GM23338 (cell line): ENCODE measurements at regions not wholly inside any gene's neighbourhood (a gene's known extent, or its start where the extent isn't known, plus 50 kb on each side); places are given as distances from the start of the nearest gene placed in this dataset.

Source experiments
- ATAC-seq: fragments of 200-7000 bp; cut with Tn5 transposase; 3 replicates; pipeline ENCODE4 v1.9.1; 2020
- DNase-seq: peaks from one replicate; pipeline ENCODE4 v3.0.0-alpha.2; 2015; ENCODE audit warnings: low spot score
- H2AFZ ChIP-seq: fragments of 200-600 bp; sonication (generic); 2 replicates; pipeline ENCODE4 v1.8.0; 2016; ENCODE audit warnings: antibody characterized with exemption, mild to moderate bottlenecking, moderate library complexity
- H3F3A ChIP-seq: fragments of 200-600 bp; sonication (generic); replicated peaks from 2 replicates; pipeline ENCODE4 v1.8.0; 2017; ENCODE audit warnings: antibody characterized with exemption, mixed run types, low read depth
- H3K27ac ChIP-seq: fragments of 200-600 bp; sonication (generic); 2 replicates; pipeline ENCODE4 v1.6.1; 2016; ENCODE audit warnings: low read depth
- H3K27me3 ChIP-seq: fragments of 200-600 bp; sonication (generic); 2 replicates; pipeline ENCODE4 v1.8.0; 2016; ENCODE audit warnings: mild to moderate bottlenecking, mixed run types, moderate library complexity; ENCODE audit not compliant: insufficient read depth
- H3K36me3 ChIP-seq: fragments of 200-600 bp; sonication (generic); 2 replicates; pipeline ENCODE4 v1.8.0; 2016; ENCODE audit warnings: mild to moderate bottlenecking; ENCODE audit not compliant: insufficient read depth
- H3K4me1 ChIP-seq: fragments of 200-600 bp; sonication (generic); 2 replicates; pipeline ENCODE4 v1.8.0; 2016; ENCODE audit warnings: mild to moderate bottlenecking, moderate library complexity; ENCODE audit not compliant: insufficient read depth
- H3K4me2 ChIP-seq: fragments of 200-600 bp; sonication (generic); 2 replicates; pipeline ENCODE4 v1.7.1; 2017; ENCODE audit warnings: mixed run types
- H3K4me3 ChIP-seq: fragments of 200-600 bp; sonication (generic); 2 replicates; pipeline ENCODE4 v1.6.1; 2016; ENCODE audit warnings: mixed run types
- H3K79me2 ChIP-seq: fragments of 200-600 bp; sonication (generic); replicated peaks from 2 replicates; pipeline ENCODE4 v1.8.0; 2017; ENCODE audit warnings: mild to moderate bottlenecking; ENCODE audit not compliant: insufficient read depth
- H3K9me2 ChIP-seq: fragments of 200-600 bp; sonication (generic); 2 replicates; pipeline ENCODE4 v1.8.0; 2017; ENCODE audit not compliant: insufficient read depth
- H4K20me1 ChIP-seq: fragments of 200-600 bp; sonication (generic); replicated peaks from 2 replicates; pipeline ENCODE4 v1.8.0; 2017; ENCODE audit warnings: mild to moderate bottlenecking; ENCODE audit not compliant: insufficient read depth
- H3K27ac Mint-ChIP-seq: 2 replicates; pipeline ENCODE4 v1.8.0; 2020; ENCODE audit warnings: inconsistent platforms, mild to moderate bottlenecking, moderate library complexity, mixed read lengths
- H3K27me3 Mint-ChIP-seq: 3 replicates; pipeline ENCODE4 v1.8.0; 2022; ENCODE audit warnings: low read depth, mild to moderate bottlenecking, moderate library complexity, mixed read lengths, inconsistent platforms; ENCODE audit not compliant: insufficient read depth, poor library complexity
- H3K36me3 Mint-ChIP-seq: 3 replicates; pipeline ENCODE4 v1.8.0; 2021; ENCODE audit warnings: low read depth, mild to moderate bottlenecking, inconsistent platforms, moderate library complexity, mixed read lengths
- H3K4me1 Mint-ChIP-seq: 3 replicates; pipeline ENCODE4 v1.8.0; 2020; ENCODE audit warnings: mild to moderate bottlenecking, inconsistent platforms, mixed read lengths
- H3K4me3 Mint-ChIP-seq: 3 replicates; pipeline ENCODE4 v1.8.0; 2021; ENCODE audit warnings: moderate library complexity, mild to moderate bottlenecking, inconsistent platforms, mixed read lengths
- H3K9me3 Mint-ChIP-seq: 3 replicates; pipeline ENCODE4 v1.8.0; 2020; ENCODE audit warnings: moderate library complexity, mild to moderate bottlenecking, inconsistent platforms, mixed read lengths
- CREB1 ChIP-seq: fragments of 250-450 bp; sonication (Bioruptor Pico); IDR thresholded peaks from 2 replicates; pipeline ENCODE4 v1.5.0; 2020; ENCODE audit warnings: low read depth, mild to moderate bottlenecking, moderate library complexity
- CTCF ChIP-seq, 2 experiments: fragments of 200-600 bp in 1 of 2; sonication (generic) in 1 of 2; conservative IDR thresholded peaks; 2 replicates each; pipeline versions ENCODE4 v1.5.1 to v1.6.1; 2016 to 2017; ENCODE audit warnings: antibody characterized with exemption in 2 of 2, low read depth in 2 of 2, mild to moderate bottlenecking in 2 of 2, moderate library complexity in 1 of 2
- ETS1 ChIP-seq: IDR thresholded peaks from 2 replicates; pipeline ENCODE4 v1.6.1; 2016; ENCODE audit warnings: antibody characterized with exemption
- EZH2 ChIP-seq: fragments of 200-600 bp; sonication (generic); IDR thresholded peaks from one replicate; pipeline ENCODE4 v1.8.0; 2017; ENCODE audit warnings: antibody characterized with exemption, mild to moderate bottlenecking, low read depth; ENCODE audit not compliant: unreplicated experiment
- EZH2phosphoT487 ChIP-seq: fragments of 200-600 bp; sonication (generic); IDR thresholded peaks from one replicate; pipeline ENCODE4 v1.8.1; 2018; ENCODE audit warnings: antibody characterized with exemption; ENCODE audit not compliant: unreplicated experiment
- JUNB ChIP-seq: IDR thresholded peaks from one replicate; pipeline ENCODE4 v1.6.1; 2016; ENCODE audit warnings: antibody characterized with exemption; ENCODE audit not compliant: unreplicated experiment
- NANOG ChIP-seq: IDR thresholded peaks from 2 replicates; pipeline ENCODE4 v1.6.1; 2016; ENCODE audit warnings: antibody characterized with exemption, borderline replicate concordance
- POLR2AphosphoS5 ChIP-seq: IDR thresholded peaks from 2 replicates; pipeline ENCODE4 v1.6.1; 2016; ENCODE audit warnings: antibody characterized with exemption, low read depth
- REST ChIP-seq: IDR thresholded peaks from one replicate; pipeline ENCODE4 v1.6.1; 2018; ENCODE audit warnings: antibody characterized with exemption; ENCODE audit not compliant: unreplicated experiment
- STAT1 ChIP-seq: IDR thresholded peaks from one replicate; pipeline ENCODE4 v1.6.1; 2016; ENCODE audit warnings: antibody characterized with exemption; ENCODE audit not compliant: unreplicated experiment
- ZNF114 ChIP-seq: fragments of 250-450 bp; sonication (Bioruptor Pico); IDR thresholded peaks from 2 replicates; pipeline ENCODE4 v1.5.0; 2020; ENCODE audit warnings: mild to moderate bottlenecking, moderate library complexity
- ZNF331 ChIP-seq: fragments of 250-450 bp; sonication (Bioruptor Pico); IDR thresholded peaks from 2 replicates; pipeline ENCODE4 v1.5.0; 2020; ENCODE audit warnings: low read depth, mild to moderate bottlenecking, moderate library complexity
- ZNF462 ChIP-seq: fragments of 250-450 bp; sonication (Bioruptor Pico); IDR thresholded peaks from 2 replicates; pipeline ENCODE4 v1.5.0; 2020; ENCODE audit warnings: mild to moderate bottlenecking, moderate library complexity

- H3K27ac Mint-ChIP-seq, result no peak overlapping the region
- Histone ChIP-seq H3K9me2 (no peaks in the 10 kb centered on the region), H3K4me2 (no peak overlapping the region), H3K4me1 (no peaks in the 10 kb centered on the region), H3K79me2 (no peaks in the 10 kb centered on the region), H4K20me1 (no peaks in the 10 kb centered on the region), H3K27ac (no peak overlapping the region), H2AFZ (no peak overlapping the region), H3K4me3 (no peak overlapping the region), H3K36me3 (0 out of 2 replicates have a peak, but pooled peaks cover 3% of the 10 kb centered on the region), H3F3A (no peaks in the 10 kb centered on the region), H3K27me3 (no peaks in the 10 kb centered on the region)
- TF ChIP-seq POLR2AphosphoS5 (no peak), CREB1 (no peak), JUNB (no peak), ZNF114 (CRISPR knock-in tag) (no peak), NANOG (no peak), ZNF331 (CRISPR knock-in tag) (no peak), EZH2phosphoT487 (no peak), REST (no peak), STAT1 (no peak), EZH2 (no peak), ZNF462 (CRISPR knock-in tag) (no peak), ETS1 (no peak), CTCF (conservative IDR thresholded peaks at IDR 0.05; ENCODE audit: low read depth in 2 of 2) (no peak)
- H3K27me3 Mint-ChIP-seq, result no peaks in the 10 kb centered on the region
- ATAC-seq (no peak), DNase-seq (no peak)
- no peak overlapping the region for H3K4me3 Mint-ChIP-seq
- peaks cover 3% of the 10 kb centered on the region; the same call in 1 of the 3 replicates for H3K36me3 Mint-ChIP-seq
- H3K9me3 Mint-ChIP-seq, result peaks cover 15% of the 10 kb centered on the region
- H3K4me1 Mint-ChIP-seq, result no peaks in the 10 kb centered on the region
Observed at GRCh38 chr17:54795046-54795445, 105.6 kb upstream of the TOM1L1 start.
